NT2/D1 (cell line): ENCODE measurements at regions not wholly inside any gene's neighbourhood (a gene's known extent, or its start where the extent isn't known, plus 50 kb on each side); places are given as distances from the start of the nearest gene placed in this dataset.

Experiments
- DNase-seq: peaks from one replicate; pipeline ENCODE4 v3.0.0-alpha.2; 2011; ENCODE audit warnings: low read depth, low spot score
- H3K27me3 ChIP-seq: 2 replicates; pipeline ENCODE4 v1.6.0; 2011; ENCODE audit warnings: mild to moderate bottlenecking; ENCODE audit not compliant: insufficient read length, insufficient read depth
- H3K36me3 ChIP-seq: 2 replicates; pipeline ENCODE4 v1.6.1; 2011; ENCODE audit warnings: mild to moderate bottlenecking, low read length, mixed read lengths; ENCODE audit not compliant: insufficient read depth, insufficient read length
- H3K4me1 ChIP-seq: 2 replicates; pipeline ENCODE4 v1.5.1; 2011; ENCODE audit not compliant: insufficient read depth, insufficient read length
- H3K4me3 ChIP-seq: 2 replicates; pipeline ENCODE4 v1.5.1; 2011; ENCODE audit warnings: low read depth; ENCODE audit not compliant: insufficient read length
- H3K9ac ChIP-seq: 2 replicates; pipeline ENCODE4 v1.6.0; 2011; ENCODE audit warnings: low read depth; ENCODE audit not compliant: insufficient read length
- H3K9me3 ChIP-seq: 2 replicates; pipeline ENCODE4 v1.5.1; 2011; ENCODE audit warnings: mild to moderate bottlenecking, low read length; ENCODE audit not compliant: insufficient read depth
- SUZ12 ChIP-seq: IDR thresholded peaks from 2 replicates; pipeline ENCODE4 v1.6.1; 2011; ENCODE audit not compliant: insufficient read length, insufficient read depth; ENCODE audit errors: extremely low read depth
- YY1 ChIP-seq: IDR thresholded peaks from 2 replicates; pipeline ENCODE4 v1.6.1; 2011; ENCODE audit not compliant: insufficient read length, insufficient read depth
- ZNF274 ChIP-seq: IDR thresholded peaks from 2 replicates; pipeline ENCODE4 v1.6.1; 2011; ENCODE audit warnings: mild to moderate bottlenecking, low read depth, low read length

- H3K27me3 ChIP-seq: no peaks in the 10 kb centered on the region
- H3K4me3 ChIP-seq: no peak overlapping the region
- H3K9me3 ChIP-seq: no peaks in the 10 kb centered on the region
- DNase-seq: no peak
- no peaks in the 10 kb centered on the region for H3K36me3 ChIP-seq
- no peaks in the 10 kb centered on the region for H3K4me1 ChIP-seq
- no peak overlapping the region for H3K9ac ChIP-seq
- no peak for TF ChIP-seq ZNF274
- TF ChIP-seq SUZ12: no peak
- no peak for TF ChIP-seq YY1
Observed at GRCh38 chr13:78036841-78037240, 118.2 kb upstream of the EDNRB start.

- H3K36me3 ChIP-seq: no peaks in the 10 kb centered on the region
- TF ChIP-seq YY1 (no peak), SUZ12 (no peak), ZNF274 (no peak)
- no peak overlapping the region for H3K4me3 ChIP-seq
- no peak overlapping the region for H3K9ac ChIP-seq
- no peaks in the 10 kb centered on the region for H3K9me3 ChIP-seq
- DNase-seq: no peak
- H3K27me3 ChIP-seq: no peaks in the 10 kb centered on the region
- no peaks in the 10 kb centered on the region for H3K4me1 ChIP-seq
Observed at GRCh38 chr13:78035500-78035899, 116.9 kb upstream of the EDNRB start.

GRCh38 chr13:78033509-78033908 lies 114.9 kb upstream of the EDNRB start:
- Histone ChIP-seq H3K9me3 (no peaks in the 10 kb centered on the region), H3K9ac (no peak overlapping the region), H3K4me3 (no peak overlapping the region), H3K36me3 (no peaks in the 10 kb centered on the region), H3K4me1 (no peaks in the 10 kb centered on the region), H3K27me3 (no peaks in the 10 kb centered on the region)
- TF ChIP-seq SUZ12: no peak
- no peak for TF ChIP-seq ZNF274
- DNase-seq: no peak

GRCh38 chr13:78032132-78032531 lies 113.5 kb upstream of the EDNRB start:
- Histone ChIP-seq H3K9me3 (no peaks in the 10 kb centered on the region), H3K4me1 (no peaks in the 10 kb centered on the region), H3K4me3 (no peak overlapping the region), H3K27me3 (no peaks in the 10 kb centered on the region), H3K9ac (no peak overlapping the region), H3K36me3 (no peaks in the 10 kb centered on the region)
- no peak for TF ChIP-seq ZNF274
- no peak for TF ChIP-seq SUZ12
- TF ChIP-seq YY1: no peak
- DNase-seq: no peak

GRCh38 chr13:78030341-78030896 lies 111.8 kb upstream of the EDNRB start:
- H3K4me3 ChIP-seq: no peak overlapping the region
- H3K36me3 ChIP-seq: no peaks in the 10 kb centered on the region
- no peaks in the 10 kb centered on the region for H3K4me1 ChIP-seq
- no peak for TF ChIP-seq SUZ12
- no peak for TF ChIP-seq ZNF274
- TF ChIP-seq YY1: no peak
- DNase-seq: no peak
- H3K9me3 ChIP-seq: no peaks in the 10 kb centered on the region
- H3K9ac ChIP-seq: no peak overlapping the region
- no peaks in the 10 kb centered on the region for H3K27me3 ChIP-seq

GRCh38 chr13:78029901-78030300 lies 111.3 kb upstream of the EDNRB start:
- H3K27me3 ChIP-seq: no peaks in the 10 kb centered on the region
- H3K9me3 ChIP-seq: no peaks in the 10 kb centered on the region
- H3K4me3 ChIP-seq: no peak overlapping the region
- H3K36me3 ChIP-seq: no peaks in the 10 kb centered on the region
- H3K9ac ChIP-seq: no peak overlapping the region
- DNase-seq: no peak
- no peak for TF ChIP-seq ZNF274
- no peaks in the 10 kb centered on the region for H3K4me1 ChIP-seq

- TF ChIP-seq ZNF274 (no peak), YY1 (no peak), SUZ12 (no peak)
- H3K4me3 ChIP-seq: no peak overlapping the region
- no peak for DNase-seq
- no peaks in the 10 kb centered on the region for H3K36me3 ChIP-seq
- H3K4me1 ChIP-seq: no peaks in the 10 kb centered on the region
- no peaks in the 10 kb centered on the region for H3K9me3 ChIP-seq
- H3K27me3 ChIP-seq: no peaks in the 10 kb centered on the region
- H3K9ac ChIP-seq: no peak overlapping the region
Observed at GRCh38 chr13:78028960-78029359, 110.3 kb upstream of the EDNRB start.

GRCh38 chr13:78024996-78025395 lies 106.4 kb upstream of the EDNRB start:
- no peak overlapping the region for H3K4me3 ChIP-seq
- no peak for DNase-seq
- H3K9me3 ChIP-seq: no peaks in the 10 kb centered on the region
- no peaks in the 10 kb centered on the region for H3K27me3 ChIP-seq
- TF ChIP-seq YY1: no peak
- no peak for TF ChIP-seq SUZ12
- no peak for TF ChIP-seq ZNF274
- H3K9ac ChIP-seq: no peak overlapping the region
- no peaks in the 10 kb centered on the region for H3K36me3 ChIP-seq
- H3K4me1 ChIP-seq: no peaks in the 10 kb centered on the region
